ENCODE measurements at regions not wholly inside any gene's neighbourhood (a gene's known extent, or its start where the extent isn't known, plus 50 kb on each side); places are given as distances from the start of the nearest gene placed in this dataset.

DNA sequence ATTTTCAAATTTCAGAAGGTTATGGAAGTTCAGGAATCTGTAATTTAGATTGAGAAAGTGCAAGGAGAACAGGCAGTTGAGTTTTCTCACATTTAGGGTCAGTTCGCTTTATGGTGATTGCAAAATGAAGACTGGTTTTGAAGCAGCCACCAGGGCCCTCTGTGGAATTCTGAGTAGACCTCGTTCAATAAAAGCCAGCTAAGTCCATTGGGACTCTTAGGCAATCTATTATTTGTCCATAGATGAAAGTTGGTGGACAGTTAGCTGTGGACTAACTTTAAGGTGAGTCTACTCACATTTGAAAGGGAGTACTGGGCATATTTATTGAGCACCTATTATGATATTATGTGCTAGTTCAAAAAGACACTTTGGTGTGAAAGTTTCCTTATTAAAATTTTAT lies 266.3 kb upstream of the LINC00305 start:
- no peaks in the 10 kb centered on the region for H3K4me1 ChIP-seq
- intact Hi-C loops (cut with DNase I): no loop called here
- no peak overlapping the region for H3K27ac ChIP-seq
- TF ChIP-seq POLR2A (IDR thresholded peaks at IDR 0.05) (no peak), POLR2AphosphoS5 (IDR thresholded peaks at IDR 0.05) (no peak), EP300 (IDR thresholded peaks at IDR 0.05) (no peak)
- TF ChIP-seq, protein P1, sequence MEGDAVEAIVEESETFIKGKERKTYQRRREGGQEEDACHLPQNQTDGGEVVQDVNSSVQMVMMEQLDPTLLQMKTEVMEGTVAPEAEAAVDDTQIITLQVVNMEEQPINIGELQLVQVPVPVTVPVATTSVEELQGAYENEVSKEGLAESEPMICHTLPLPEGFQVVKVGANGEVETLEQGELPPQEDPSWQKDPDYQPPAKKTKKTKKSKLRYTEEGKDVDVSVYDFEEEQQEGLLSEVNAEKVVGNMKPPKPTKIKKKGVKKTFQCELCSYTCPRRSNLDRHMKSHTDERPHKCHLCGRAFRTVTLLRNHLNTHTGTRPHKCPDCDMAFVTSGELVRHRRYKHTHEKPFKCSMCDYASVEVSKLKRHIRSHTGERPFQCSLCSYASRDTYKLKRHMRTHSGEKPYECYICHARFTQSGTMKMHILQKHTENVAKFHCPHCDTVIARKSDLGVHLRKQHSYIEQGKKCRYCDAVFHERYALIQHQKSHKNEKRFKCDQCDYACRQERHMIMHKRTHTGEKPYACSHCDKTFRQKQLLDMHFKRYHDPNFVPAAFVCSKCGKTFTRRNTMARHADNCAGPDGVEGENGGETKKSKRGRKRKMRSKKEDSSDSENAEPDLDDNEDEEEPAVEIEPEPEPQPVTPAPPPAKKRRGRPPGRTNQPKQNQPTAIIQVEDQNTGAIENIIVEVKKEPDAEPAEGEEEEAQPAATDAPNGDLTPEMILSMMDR (IDR thresholded peaks at IDR 0.05): no peak
- WGBS, 2 donors: 74 to 82% methylated on average over 2 of the region's 2 CpGs
- no peaks in the 10 kb centered on the region for H3K9me3 ChIP-seq
- DNase-seq: no peak
- H3K36me3 ChIP-seq: no peaks in the 10 kb centered on the region
- no peak overlapping the region for H3K4me3 ChIP-seq
- no peaks in the 10 kb centered on the region for H3K27me3 ChIP-seq

DNA sequence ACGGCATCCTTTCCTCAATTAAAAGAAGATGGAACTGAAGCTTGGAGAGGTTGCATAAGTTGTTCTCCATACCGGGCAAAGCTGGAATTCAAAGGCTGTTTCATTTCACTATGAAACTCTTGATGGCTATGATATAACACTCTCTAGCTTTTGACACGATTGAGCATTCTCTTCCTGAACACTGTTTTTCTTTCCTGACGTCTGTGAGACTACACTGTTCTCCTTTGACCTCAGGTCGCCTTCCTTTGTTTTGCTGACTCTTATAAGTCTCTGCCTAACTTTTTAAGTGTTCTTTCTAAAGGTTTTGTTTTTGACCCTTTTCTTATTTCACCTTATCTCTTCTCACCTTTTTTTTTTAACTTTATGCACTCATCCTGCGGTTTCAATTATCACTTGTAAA lies 261.8 kb upstream of the LINC00305 start:
- Histone ChIP-seq H3K4me1 (no peaks in the 10 kb centered on the region), H3K9me3 (no peaks in the 10 kb centered on the region), H3K27ac (no peak overlapping the region), H3K36me3 (no peaks in the 10 kb centered on the region), H3K27me3 (no peaks in the 10 kb centered on the region), H3K4me3 (no peak overlapping the region)
- intact Hi-C loops (cut with DNase I): no loop called here
- WGBS, 2 donors: 45 to 62% methylated on average over 6 of the region's 6 CpGs
- DNase-seq: no peak
- TF ChIP-seq POLR2AphosphoS5 (IDR thresholded peaks at IDR 0.05) (no peak), EP300 (IDR thresholded peaks at IDR 0.05) (no peak)

DNA sequence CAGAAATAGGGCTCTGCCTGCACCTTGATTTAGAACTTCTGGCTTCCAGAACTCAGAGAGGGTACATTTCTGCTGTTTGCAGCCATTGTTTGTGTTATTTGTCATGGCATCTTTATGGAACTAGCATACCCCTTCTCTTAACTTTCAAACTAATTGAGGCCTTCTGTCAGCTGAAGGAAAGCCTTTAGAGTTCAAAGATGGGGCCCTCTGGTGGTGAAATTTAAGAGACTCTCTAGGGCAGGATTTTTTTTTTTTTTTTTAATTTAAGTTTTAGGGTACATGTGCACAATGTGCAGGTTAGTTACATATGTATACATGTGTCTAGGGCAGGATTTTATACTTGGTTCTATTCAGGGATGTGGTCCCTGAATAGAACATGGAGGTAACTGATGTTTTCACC lies 260.6 kb upstream of the LINC00305 start:
- Histone ChIP-seq H3K27ac (no peak overlapping the region), H3K4me3 (no peak overlapping the region), H3K27me3 (no peaks in the 10 kb centered on the region), H3K4me1 (no peaks in the 10 kb centered on the region), H3K36me3 (no peaks in the 10 kb centered on the region), H3K9me3 (no peaks in the 10 kb centered on the region)
- no peak for DNase-seq
- intact Hi-C loops (cut with DNase I): no loop called here
- TF ChIP-seq POLR2AphosphoS5 (IDR thresholded peaks at IDR 0.05): no peak
- TF ChIP-seq, protein P1 (IDR thresholded peaks at IDR 0.05): no peak
- TF ChIP-seq EP300 (IDR thresholded peaks at IDR 0.05): no peak
- no peak for TF ChIP-seq POLR2A (IDR thresholded peaks at IDR 0.05)

DNA sequence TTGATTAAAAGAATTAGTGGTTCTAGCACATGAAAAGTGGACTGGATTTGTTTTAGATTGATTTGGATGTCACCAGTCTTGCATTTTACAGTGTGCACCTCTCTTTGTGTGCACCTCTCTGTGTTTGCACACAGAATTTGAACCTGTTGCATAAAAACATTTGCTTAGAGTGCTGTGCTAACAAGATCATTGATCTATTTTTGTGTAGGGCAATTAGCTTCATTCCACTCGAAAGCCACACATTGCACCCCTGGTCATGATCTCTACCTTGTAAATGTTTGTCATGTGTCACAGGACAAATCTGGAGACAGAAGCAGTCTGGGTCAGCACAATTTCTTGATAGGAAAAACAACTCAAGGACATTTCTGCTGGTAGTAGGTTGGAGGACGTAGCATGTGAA lies 258.7 kb upstream of the LINC00305 start:
- Histone ChIP-seq H3K4me3 (no peak overlapping the region), H3K9me3 (no peaks in the 10 kb centered on the region), H3K4me1 (no peaks in the 10 kb centered on the region), H3K36me3 (no peaks in the 10 kb centered on the region), H3K27me3 (no peaks in the 10 kb centered on the region), H3K27ac (no peak overlapping the region)
- no peak for DNase-seq
- intact Hi-C loops (cut with DNase I): no loop called here
- no peak for TF ChIP-seq POLR2AphosphoS5 (IDR thresholded peaks at IDR 0.05)
- TF ChIP-seq, protein P1 (IDR thresholded peaks at IDR 0.05): no peak
- no peak for TF ChIP-seq POLR2A (IDR thresholded peaks at IDR 0.05)
- TF ChIP-seq EP300 (IDR thresholded peaks at IDR 0.05): no peak
- 81 to 85% methylated on average over 2 of the region's 2 CpGs for WGBS, 2 donors

DNA sequence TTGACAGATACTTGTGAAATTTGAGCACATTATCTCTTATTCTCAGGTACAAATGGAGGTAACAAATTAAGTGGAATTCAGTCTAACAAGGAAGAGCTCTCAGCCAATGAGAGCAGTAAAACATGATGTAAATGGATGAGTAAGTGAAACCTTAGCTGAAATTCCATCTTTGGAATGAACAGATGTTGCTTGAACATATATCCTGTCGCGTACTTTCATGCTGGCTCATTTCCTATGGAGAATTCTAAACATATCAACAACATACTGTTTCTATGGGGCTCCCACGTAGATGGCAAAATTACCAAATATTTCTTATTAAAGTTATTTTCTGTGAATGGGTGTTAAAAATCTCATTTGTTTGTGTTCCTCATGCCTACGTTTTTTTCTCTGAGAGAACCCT lies 256.3 kb upstream of the LINC00305 start:
- H3K36me3 ChIP-seq: no peaks in the 10 kb centered on the region
- no peak overlapping the region for H3K4me3 ChIP-seq
- intact Hi-C loops (cut with DNase I): no loop called here
- 70 to 80% methylated on average over 4 of the region's 4 CpGs for whole genome bisulfite sequencing, 2 donors
- DNase-seq: no peak
- TF ChIP-seq, protein P1 (IDR thresholded peaks at IDR 0.05): no peak
- TF ChIP-seq POLR2A (IDR thresholded peaks at IDR 0.05) (no peak), EP300 (IDR thresholded peaks at IDR 0.05) (no peak), POLR2AphosphoS5 (IDR thresholded peaks at IDR 0.05) (no peak)
- H3K9me3 ChIP-seq: no peaks in the 10 kb centered on the region
- H3K4me1 ChIP-seq: no peaks in the 10 kb centered on the region
- H3K27ac ChIP-seq: no peak overlapping the region
- H3K27me3 ChIP-seq: no peaks in the 10 kb centered on the region
